Heart right ventricle (tissue), 16 donors: ENCODE measurements at regions not wholly inside any gene's neighbourhood (a gene's known extent, or its start where the extent isn't known, plus 50 kb on each side); places are given as distances from the start of the nearest gene placed in this dataset.

Source experiments
- ATAC-seq, 8 donors: fragments of 200-7000 bp; cut with Tn5 transposase; one replicate each; pipeline ENCODE4 v1.9.1; 2020; ENCODE audit warnings: mild to moderate bottlenecking in 8 of 8, moderate library complexity in 8 of 8, moderate number of reproducible peaks in 1 of 8
- DNase-seq, 2 donors: peaks; one replicate each; pipeline ENCODE4 v3.0.0-alpha.2; 2020
- H3K27ac ChIP-seq, 10 donors: fragments of 200-600 bp; sonication (generic) in 2 of 10; one replicate each; pipeline versions ENCODE4 v1.5.0 to v1.8.0; 2020 to 2022; ENCODE audit warnings: mild to moderate bottlenecking in 3 of 10
- H3K27me3 ChIP-seq, 7 donors: fragments of 200-600 bp; one replicate each; pipeline ENCODE4 v1.8.0; 2021 to 2022; ENCODE audit warnings: mild to moderate bottlenecking in 2 of 7
- H3K36me3 ChIP-seq, 9 donors: fragments of 200-600 bp; sonication (generic) in 1 of 9; one replicate each; pipeline versions ENCODE4 v1.5.0 to v1.8.0; 2020 to 2022; ENCODE audit warnings: mild to moderate bottlenecking in 2 of 9
- H3K4me1 ChIP-seq, 9 donors: fragments of 200-600 bp; sonication (generic) in 1 of 9; one replicate each; pipeline versions ENCODE4 v1.5.0 to v1.8.0; 2020 to 2022; ENCODE audit warnings: mild to moderate bottlenecking in 4 of 9
- H3K4me3 ChIP-seq, 10 donors: fragments of 200-600 bp; sonication (generic) in 2 of 10; one replicate each; pipeline versions ENCODE4 v1.5.0 to v1.8.0; 2020 to 2022; ENCODE audit warnings: mild to moderate bottlenecking in 7 of 10, moderate library complexity in 2 of 10
- H3K9me3 ChIP-seq, 11 donors: fragments of 200-600 bp in 10 of 11; sonication (generic) in 2 of 11; one replicate each; pipeline versions ENCODE4 v1.5.0 to v1.8.0; 2013 to 2022; ENCODE audit warnings: mild to moderate bottlenecking in 2 of 11, control low read depth in 1 of 11, moderate library complexity in 1 of 11
- CTCF ChIP-seq, 9 donors: fragments of 200-600 bp; sonication (generic) in 2 of 9; IDR thresholded peaks; one replicate each; pipeline versions ENCODE4 v1.5.0 to v1.8.0; 2021 to 2022; ENCODE audit warnings: antibody characterized with exemption in 9 of 9, mild to moderate bottlenecking in 5 of 9, moderate library complexity in 1 of 9
- WGBS, 2 donors: extraction: QIAGEN DNeasy Blood & Tissue Kit; methylation state at CpG; one replicate each; pipeline ENCODE4 v1.1.7; 2013; ENCODE audit warnings: inconsistent platforms in 1 of 2; 5-methylcytosine and 5-hydroxymethylcytosine counted together
- intact Hi-C, 10 donors: fragments of 100-400 bp; cut with DNase I; formaldehyde crosslinking; loops; one replicate each; pipeline versions ENCODE4 v1.11.1 to v1.14.2; 2022
- donor health status: Arrhythmogenic right ventricular cardiomyopathy.
- donor health status: ischemic (EF 13 %, LVEDD 7.1; RV severe dilation, severe dysfunction).
- donor health status: healthy with polysubstance abuse.
- donor health status: DM: no; HTN: yes; CAD: no.
- donor health status: DM: no; HTN: no; CAD: no.
- donor health status: ischemic (EF 25% LVEDD 6.9; RV normal size, moderate dysfunction).
- donor health status: ischemic (EF 25% LVEDD 5.7; RV mildly dilated, moderate dysfunction).
- donor health status: healthy.
- donor health status: DM: yes; HTN: yes; CAD: no.
- donor health status: Ischemic cardiomyopathy.
- donor health status: ischemic (EF 35%, LVEDD 5.7; RV mildly dilated, moderate dysfunction).
- donor health status: nonischemic (EF 11% LVEDD 7.7; RV severe dilation, severe dysfunction).
- donor health status: DM: yes; HTN: yes; CAD: no.
- donor health status: PGD.
- donor health status: ischemic (EF 29% LVEDD 5.4; RV normal size, mild dysfunction).
- donor health status: nonischemic (EF 23%, LVEDD 6.1; RV moderate dilation, normal function).

- H3K4me3 ChIP-seq = no peak overlapping the region
- H3K27me3 ChIP-seq = no peaks in the 10 kb centered on the region
- 69 to 70% methylated on average over 7 of the region's 7 CpGs for WGBS, 2 donors
- no peak overlapping the region for H3K27ac ChIP-seq
- no peaks in the 10 kb centered on the region for H3K9me3 ChIP-seq
- no peak for TF ChIP-seq CTCF (IDR thresholded peaks at IDR 0.05)
- intact Hi-C loops = no loop called here
- ATAC-seq = no peak
- DNase-seq = no peak
- no peaks in the 10 kb centered on the region for H3K4me1 ChIP-seq
- H3K36me3 ChIP-seq = no peaks in the 10 kb centered on the region
Observed at GRCh38 chr7:108846471-108846870, 276.8 kb downstream of the DNAJB9 start.

DNA sequence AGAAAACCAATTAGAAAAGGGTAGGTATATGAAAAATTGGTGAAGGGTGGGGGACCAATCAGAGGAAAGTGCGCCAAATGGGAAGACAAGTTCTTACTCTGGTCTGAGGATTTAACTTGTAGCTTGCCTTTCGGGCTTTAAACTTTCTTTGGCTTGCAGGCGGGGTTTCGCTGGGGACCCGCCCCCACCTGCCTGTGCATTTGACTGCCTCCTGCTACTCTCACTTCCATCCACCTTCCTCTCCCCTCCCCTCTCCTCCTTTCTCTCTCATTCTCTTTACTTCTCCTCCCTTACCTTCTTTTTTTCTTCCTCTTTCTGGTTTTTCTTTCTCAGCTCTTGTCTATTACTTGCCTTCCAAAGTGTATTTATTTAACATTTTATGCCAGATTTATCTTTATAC, 278.8 kb downstream of the DNAJB9 start:
- no peak for TF ChIP-seq CTCF (IDR thresholded peaks at IDR 0.05)
- H3K36me3 ChIP-seq = no peaks in the 10 kb centered on the region
- WGBS, 2 donors = 93 to 97% methylated on average over 5 of the region's 5 CpGs
- no peak overlapping the region for H3K4me3 ChIP-seq
- no peaks in the 10 kb centered on the region for H3K4me1 ChIP-seq
- ATAC-seq (no peak), DNase-seq (no peak)
- intact Hi-C loops = no loop called here
- H3K9me3 ChIP-seq = no peaks in the 10 kb centered on the region
- H3K27me3 ChIP-seq = no peaks in the 10 kb centered on the region
- no peak overlapping the region for H3K27ac ChIP-seq

GRCh38 chr7:108860615-108861014, 290.9 kb downstream of the DNAJB9 start:
- Histone ChIP-seq H3K4me3 (no peak overlapping the region), H3K4me1 (no peaks in the 10 kb centered on the region), H3K27me3 (no peaks in the 10 kb centered on the region), H3K36me3 (no peaks in the 10 kb centered on the region), H3K27ac (no peak overlapping the region), H3K9me3 (peaks cover 0 to 36% (median 12%) of the 10 kb centered on the region in 11 donors)
- DNase-seq = no peak
- ATAC-seq = no peak
- intact Hi-C loops = no loop called here
- no peak for TF ChIP-seq CTCF (IDR thresholded peaks at IDR 0.05)

- no peak overlapping the region for H3K27ac ChIP-seq
- no peaks in the 10 kb centered on the region for H3K27me3 ChIP-seq
- intact Hi-C loops = no loop called here
- ATAC-seq = no peak
- H3K4me3 ChIP-seq = no peak overlapping the region
- H3K4me1 ChIP-seq = no peaks in the 10 kb centered on the region
- 84 to 85% methylated on average over 1 of the region's 2 CpGs for WGBS, 2 donors
- peaks cover 0 to 40% (median 12%) of the 10 kb centered on the region in 11 donors for H3K9me3 ChIP-seq
- no peak for DNase-seq
- no peak for TF ChIP-seq CTCF (IDR thresholded peaks at IDR 0.05)
- no peaks in the 10 kb centered on the region for H3K36me3 ChIP-seq
Observed at GRCh38 chr7:108861071-108861470, 291.4 kb downstream of the DNAJB9 start.
